ENCODE measurements at regions not wholly inside any gene's neighbourhood (a gene's known extent, or its start where the extent isn't known, plus 50 kb on each side); places are given as distances from the start of the nearest gene placed in this dataset.

- no peaks in the 10 kb centered on the region for H4K20me1 ChIP-seq (ENCODE audit: insufficient read depth, low read length)
- no peaks in the 10 kb centered on the region for H3K79me2 ChIP-seq (ENCODE audit: insufficient read depth, low read length)
- no peak overlapping the region for H3K4me2 ChIP-seq (ENCODE audit: low read length)
- no peaks in the 10 kb centered on the region for H3K9me3 ChIP-seq (ENCODE audit: low read length)
- H3K9me2 ChIP-seq (ENCODE audit: low read depth, low read length), result no peaks in the 10 kb centered on the region
- no peak overlapping the region for H3K27ac ChIP-seq (ENCODE audit: low read depth, low read length, poor library complexity, severe bottlenecking)
- no peak overlapping the region for H3K4me3 ChIP-seq (ENCODE audit: low read depth, low read length, poor library complexity, severe bottlenecking)
- no peaks in the 10 kb centered on the region for H3F3A ChIP-seq (ENCODE audit: insufficient read depth, low read length)
- H3K9ac ChIP-seq (ENCODE audit: low read length), result no peak overlapping the region
- peaks cover 11% of the 10 kb centered on the region for H3K4me1 ChIP-seq (ENCODE audit: insufficient read depth, low read length, severe bottlenecking)
- no peaks in the 10 kb centered on the region for H3K36me3 ChIP-seq (ENCODE audit: insufficient read depth, low read length)
- TF ChIP-seq CTCF (IDR thresholded peaks at IDR 0.05; ENCODE audit: low read length), result no peak
- no peak for TF ChIP-seq EZH2 (IDR thresholded peaks at IDR 0.05; ENCODE audit: borderline replicate concordance, low read length)
- H2AFZ ChIP-seq (ENCODE audit: low read length), result peak overlapping the region; percentile 74; the same call in 1 of the 2 replicates
- no peaks in the 10 kb centered on the region for H3K27me3 ChIP-seq (ENCODE audit: insufficient read depth, low read length)
These were observed 1509.0 kb downstream of the GRIK2 start for GRCh38 chr6:102902471-102902870.

GRCh38 chr6:102895683-102896082 lies 1502.2 kb downstream of the GRIK2 start:
- peak overlapping the region; percentile 55 for H3K27ac ChIP-seq (ENCODE audit: low read depth, low read length, poor library complexity, severe bottlenecking)
- no peaks in the 10 kb centered on the region for H3K27me3 ChIP-seq (ENCODE audit: insufficient read depth, low read length)
- H3K4me2 ChIP-seq (ENCODE audit: low read length), result no peak overlapping the region
- TF ChIP-seq CTCF (IDR thresholded peaks at IDR 0.05; ENCODE audit: low read length), result no peak
- TF ChIP-seq EZH2 (IDR thresholded peaks at IDR 0.05; ENCODE audit: borderline replicate concordance, low read length), result no peak
- no peaks in the 10 kb centered on the region for H4K20me1 ChIP-seq (ENCODE audit: insufficient read depth, low read length)
- H3K4me3 ChIP-seq (ENCODE audit: low read depth, low read length, poor library complexity, severe bottlenecking), result no peak overlapping the region
- H3K4me1 ChIP-seq (ENCODE audit: insufficient read depth, low read length, severe bottlenecking), result peaks cover 19% of the 10 kb centered on the region
- H3K36me3 ChIP-seq (ENCODE audit: insufficient read depth, low read length), result no peaks in the 10 kb centered on the region
- H2AFZ ChIP-seq (ENCODE audit: low read length), result no peak overlapping the region
- no peak overlapping the region for H3K9ac ChIP-seq (ENCODE audit: low read length)
- no peaks in the 10 kb centered on the region for H3F3A ChIP-seq (ENCODE audit: insufficient read depth, low read length)
- no peaks in the 10 kb centered on the region for H3K9me2 ChIP-seq (ENCODE audit: low read depth, low read length)
- no peaks in the 10 kb centered on the region for H3K79me2 ChIP-seq (ENCODE audit: insufficient read depth, low read length)
- H3K9me3 ChIP-seq (ENCODE audit: low read length), result no peaks in the 10 kb centered on the region

GRCh38 chr6:102885165-102885564 lies 1491.7 kb downstream of the GRIK2 start:
- Histone ChIP-seq H3K27ac (ENCODE audit: low read depth, low read length, poor library complexity, severe bottlenecking) (no peak overlapping the region), H3F3A (ENCODE audit: insufficient read depth, low read length) (no peaks in the 10 kb centered on the region), H3K79me2 (ENCODE audit: insufficient read depth, low read length) (no peaks in the 10 kb centered on the region), H3K9me2 (ENCODE audit: low read depth, low read length) (no peaks in the 10 kb centered on the region), H3K4me2 (ENCODE audit: low read length) (no peak overlapping the region), H3K4me3 (ENCODE audit: low read depth, low read length, poor library complexity, severe bottlenecking) (no peak overlapping the region), H2AFZ (ENCODE audit: low read length) (0 out of 2 replicates have a peak overlapping the region, but pooled peaks have one; percentile 24), H3K9ac (ENCODE audit: low read length) (no peak overlapping the region), H3K4me1 (ENCODE audit: insufficient read depth, low read length, severe bottlenecking) (peaks cover 7% of the 10 kb centered on the region), H3K36me3 (ENCODE audit: insufficient read depth, low read length) (no peaks in the 10 kb centered on the region), H4K20me1 (ENCODE audit: insufficient read depth, low read length) (no peaks in the 10 kb centered on the region), H3K27me3 (ENCODE audit: insufficient read depth, low read length) (no peaks in the 10 kb centered on the region), H3K9me3 (ENCODE audit: low read length) (0 out of 2 replicates have a peak, but pooled peaks cover 2% of the 10 kb centered on the region)
- TF ChIP-seq EZH2 (IDR thresholded peaks at IDR 0.05; ENCODE audit: borderline replicate concordance, low read length), result no peak
- TF ChIP-seq CTCF (IDR thresholded peaks at IDR 0.05; ENCODE audit: low read length), result no peak

Measured in OCI-LY1 (cell line).